NK-92 treated with Interleukin-12 subunit alpha and Interleukin-12 subunit beta, amount 100 ng/mL, for 24 hours (cell line): ENCODE measurements at regions not wholly inside any gene's neighbourhood (a gene's known extent, or its start where the extent isn't known, plus 50 kb on each side); places are given as distances from the start of the nearest gene placed in this dataset.

Source experiments
- DNase-seq: peaks from one replicate; lab custom pipeline; 2025; lab: John Stamatoyannopoulos, UW

DNA sequence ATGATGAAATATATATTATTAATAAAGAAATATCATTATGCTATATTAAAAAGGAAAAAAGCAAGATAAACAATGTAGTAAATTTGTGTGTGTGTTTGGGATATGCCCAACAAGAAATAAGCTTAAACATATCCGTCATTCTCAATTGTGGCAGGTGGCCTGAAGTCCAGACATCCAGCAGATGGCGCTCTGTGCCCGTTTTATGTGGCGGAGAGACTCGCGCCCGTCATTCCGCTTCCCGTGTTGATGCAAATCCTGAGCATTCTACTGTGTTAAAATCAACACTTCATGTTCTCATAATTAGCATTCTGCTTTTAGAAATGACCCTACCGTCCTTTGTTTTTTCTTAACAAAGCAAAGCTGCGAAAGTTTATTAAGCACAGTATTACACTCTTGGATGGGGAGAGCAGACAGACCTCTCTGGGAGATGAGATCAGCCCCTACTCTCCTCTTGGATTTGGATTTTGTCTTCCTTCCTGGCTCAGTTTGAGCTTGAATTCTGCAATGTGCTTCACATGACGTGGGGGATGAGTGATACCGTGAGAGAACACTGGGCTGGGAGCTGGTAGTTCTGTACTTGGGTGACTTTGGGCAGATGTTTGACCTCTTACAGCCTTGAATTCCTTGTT lies 125.8 kb downstream of the MCHR2 start:
- DNase-seq, result peak; percentile 41
